ENCODE measurements at regions not wholly inside any gene's neighbourhood (a gene's known extent, or its start where the extent isn't known, plus 50 kb on each side); places are given as distances from the start of the nearest gene placed in this dataset.

DNA sequence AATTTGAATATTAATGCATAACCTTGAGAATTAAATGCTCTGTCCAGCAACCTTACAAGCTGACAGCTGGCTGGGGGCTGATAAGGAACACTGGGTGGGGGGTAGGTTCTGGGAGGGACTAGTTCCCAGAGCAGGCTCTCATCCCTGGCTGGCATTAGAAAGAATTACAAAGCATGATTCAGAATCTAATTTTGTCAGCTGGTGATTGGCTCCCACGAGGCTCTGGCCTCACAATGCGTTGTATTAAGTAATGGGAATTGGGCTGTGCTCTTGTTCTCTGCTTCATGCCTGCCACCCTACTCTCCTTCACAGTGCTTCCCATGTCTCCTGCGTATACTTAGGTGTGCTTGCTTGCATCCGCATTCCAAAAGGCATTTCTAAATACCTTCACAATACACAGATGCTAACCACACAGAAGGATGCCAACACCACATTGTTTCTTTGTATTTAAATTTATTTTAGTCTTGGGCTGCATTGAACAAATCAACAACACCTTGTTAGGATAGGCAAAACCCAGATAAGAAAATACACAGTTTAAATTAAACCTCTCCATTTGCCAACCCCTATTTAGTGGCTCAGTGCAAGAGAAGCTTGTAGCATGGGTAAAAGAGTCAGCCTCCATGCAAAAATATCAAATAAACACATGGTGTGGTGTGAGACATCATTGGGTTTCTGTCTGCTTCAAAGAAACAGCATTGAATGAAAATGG lies 434.5 kb upstream of the JAG1 start:
- TF ChIP-seq CREB1 (IDR thresholded peaks at IDR 0.05; ENCODE audit: low read depth), result no peak
- TF ChIP-seq, protein P1, sequence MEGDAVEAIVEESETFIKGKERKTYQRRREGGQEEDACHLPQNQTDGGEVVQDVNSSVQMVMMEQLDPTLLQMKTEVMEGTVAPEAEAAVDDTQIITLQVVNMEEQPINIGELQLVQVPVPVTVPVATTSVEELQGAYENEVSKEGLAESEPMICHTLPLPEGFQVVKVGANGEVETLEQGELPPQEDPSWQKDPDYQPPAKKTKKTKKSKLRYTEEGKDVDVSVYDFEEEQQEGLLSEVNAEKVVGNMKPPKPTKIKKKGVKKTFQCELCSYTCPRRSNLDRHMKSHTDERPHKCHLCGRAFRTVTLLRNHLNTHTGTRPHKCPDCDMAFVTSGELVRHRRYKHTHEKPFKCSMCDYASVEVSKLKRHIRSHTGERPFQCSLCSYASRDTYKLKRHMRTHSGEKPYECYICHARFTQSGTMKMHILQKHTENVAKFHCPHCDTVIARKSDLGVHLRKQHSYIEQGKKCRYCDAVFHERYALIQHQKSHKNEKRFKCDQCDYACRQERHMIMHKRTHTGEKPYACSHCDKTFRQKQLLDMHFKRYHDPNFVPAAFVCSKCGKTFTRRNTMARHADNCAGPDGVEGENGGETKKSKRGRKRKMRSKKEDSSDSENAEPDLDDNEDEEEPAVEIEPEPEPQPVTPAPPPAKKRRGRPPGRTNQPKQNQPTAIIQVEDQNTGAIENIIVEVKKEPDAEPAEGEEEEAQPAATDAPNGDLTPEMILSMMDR (IDR thresholded peaks at IDR 0.05 in 2 of 3, conservative IDR thresholded peaks at IDR 0.05 in 1 of 3; ENCODE audit: control insufficient read depth in 2 of 3, extremely low read depth in 1 of 3, insufficient read depth in 1 of 3, low read depth in 3 of 3, low read length in 3 of 3), result no peak
- no peak for TF ChIP-seq POLR2A (IDR thresholded peaks at IDR 0.05; ENCODE audit: low read depth, low read length)
- TF ChIP-seq, protein P2, sequence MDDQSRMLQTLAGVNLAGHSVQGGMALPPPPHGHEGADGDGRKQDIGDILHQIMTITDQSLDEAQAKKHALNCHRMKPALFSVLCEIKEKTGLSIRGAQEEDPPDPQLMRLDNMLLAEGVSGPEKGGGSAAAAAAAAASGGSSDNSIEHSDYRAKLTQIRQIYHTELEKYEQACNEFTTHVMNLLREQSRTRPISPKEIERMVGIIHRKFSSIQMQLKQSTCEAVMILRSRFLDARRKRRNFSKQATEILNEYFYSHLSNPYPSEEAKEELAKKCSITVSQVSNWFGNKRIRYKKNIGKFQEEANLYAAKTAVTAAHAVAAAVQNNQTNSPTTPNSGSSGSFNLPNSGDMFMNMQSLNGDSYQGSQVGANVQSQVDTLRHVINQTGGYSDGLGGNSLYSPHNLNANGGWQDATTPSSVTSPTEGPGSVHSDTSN (IDR thresholded peaks at IDR 0.05; ENCODE audit: insufficient replicate concordance, low read depth, low read length), result no peak
- no peak for TF ChIP-seq TCF3 (IDR thresholded peaks at IDR 0.05; ENCODE audit: borderline replicate concordance, insufficient read depth, low read depth, low read length)
- no peak for TF ChIP-seq STAT1 (conservative IDR thresholded peaks at IDR 0.05)
- no peak for TF ChIP-seq IKZF2 (IDR thresholded peaks at IDR 0.05)

Measured in GM12878 (cell line).